Neural progenitor cell (in vitro differentiated cells): ENCODE measurements at regions not wholly inside any gene's neighbourhood (a gene's known extent, or its start where the extent isn't known, plus 50 kb on each side); places are given as distances from the start of the nearest gene placed in this dataset.

Source experiments
- DNase-seq: peaks from one replicate; pipeline ENCODE4 v3.0.0-alpha.2; 2016; ENCODE audit warnings: low spot score
- H2AFZ ChIP-seq: fragments of 200-600 bp; sonication (generic); replicated peaks from 2 replicates; pipeline ENCODE4 v1.6.1; 2016; ENCODE audit warnings: antibody characterized with exemption
- H3F3A ChIP-seq: fragments of 200-600 bp; sonication (generic); 2 replicates; pipeline ENCODE4 v1.6.1; 2016; ENCODE audit warnings: antibody characterized with exemption, low read depth
- H3K27ac ChIP-seq: fragments of 200-600 bp; sonication (generic); 2 replicates; pipeline ENCODE4 v1.5.1; 2016; ENCODE audit warnings: mild to moderate bottlenecking
- H3K27me3 ChIP-seq: fragments of 200-600 bp; sonication (generic); 2 replicates; pipeline ENCODE4 v1.6.1; 2016; ENCODE audit warnings: mild to moderate bottlenecking, moderate library complexity
- H3K36me3 ChIP-seq: fragments of 200-600 bp; sonication (generic); 2 replicates; pipeline ENCODE4 v1.5.1; 2016
- H3K4me1 ChIP-seq: fragments of 200-600 bp; sonication (generic); 2 replicates; pipeline ENCODE4 v1.6.1; 2016; ENCODE audit warnings: mixed run types
- H3K4me2 ChIP-seq: fragments of 200-600 bp; sonication (generic); 2 replicates; pipeline ENCODE4 v1.6.1; 2016
- H3K4me3 ChIP-seq: fragments of 200-600 bp; sonication (generic); 2 replicates; pipeline ENCODE4 v1.5.1; 2016
- H3K79me2 ChIP-seq: fragments of 200-600 bp; sonication (generic); 2 replicates; pipeline ENCODE4 v1.6.1; 2016; ENCODE audit warnings: low read depth
- H3K9ac ChIP-seq: fragments of 200-600 bp; sonication (generic); 2 replicates; pipeline ENCODE4 v1.6.1; 2016
- H3K9me3 ChIP-seq: fragments of 200-600 bp; sonication (generic); 2 replicates; pipeline ENCODE4 v1.5.1; 2016; ENCODE audit warnings: low read depth
- H4K20me1 ChIP-seq: fragments of 200-600 bp; sonication (generic); 2 replicates; pipeline ENCODE4 v1.6.1; 2016; ENCODE audit warnings: low read depth
- H3K27ac Mint-ChIP-seq: 3 replicates; pipeline ENCODE4 v1.8.0; 2021; ENCODE audit warnings: mixed read lengths
- H3K27me3 Mint-ChIP-seq: 2 replicates; pipeline ENCODE4 v1.8.0; 2022; ENCODE audit warnings: low read depth, mild to moderate bottlenecking, inconsistent platforms, moderate library complexity, mixed read lengths; ENCODE audit not compliant: insufficient read depth
- H3K36me3 Mint-ChIP-seq: 3 replicates; pipeline ENCODE4 v1.8.0; 2021; ENCODE audit warnings: mixed read lengths
- H3K4me1 Mint-ChIP-seq: 3 replicates; pipeline ENCODE4 v1.8.0; 2021; ENCODE audit warnings: mixed read lengths
- H3K4me3 Mint-ChIP-seq: 3 replicates; pipeline ENCODE4 v1.8.0; 2021; ENCODE audit warnings: mild to moderate bottlenecking, moderate library complexity, mixed read lengths
- H3K9me3 Mint-ChIP-seq: 3 replicates; pipeline ENCODE4 v1.8.0; 2020; ENCODE audit warnings: mixed read lengths
- CTCF ChIP-seq: fragments of 200-600 bp; sonication (generic); IDR thresholded peaks from 2 replicates; pipeline ENCODE4 v1.5.1; 2017; ENCODE audit warnings: antibody characterized with exemption, mild to moderate bottlenecking
- EZH2 ChIP-seq: fragments of 200-600 bp; sonication (generic); IDR thresholded peaks from 2 replicates; pipeline ENCODE4 v1.6.1; 2017; ENCODE audit warnings: antibody characterized with exemption, mild to moderate bottlenecking, moderate library complexity
- EZH2phosphoT487 ChIP-seq: fragments of 200-600 bp; sonication (generic); IDR thresholded peaks from 2 replicates; pipeline ENCODE4 v1.6.1; 2017; ENCODE audit warnings: antibody characterized with exemption

DNA sequence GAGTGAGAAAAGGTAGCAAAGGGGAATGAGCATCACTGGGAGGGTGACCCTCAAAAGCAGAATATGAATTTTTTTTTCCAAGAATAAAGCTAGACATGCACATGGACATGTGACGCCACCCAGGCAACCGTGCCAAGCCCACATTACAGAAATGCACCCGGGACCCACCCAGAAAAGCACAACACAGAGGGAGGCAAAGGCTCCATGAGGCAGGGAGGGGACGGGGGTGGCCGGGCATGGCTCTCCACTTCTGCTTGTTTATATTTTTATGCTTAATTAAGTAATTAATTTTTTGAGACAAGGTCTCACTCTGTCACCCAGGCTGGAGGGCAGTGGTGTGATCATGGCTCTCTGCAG is 1524.3 kb downstream of the BRD1 start:
- Histone ChIP-seq H3K79me2 (no peaks in the 10 kb centered on the region), H3K4me2 (no peak overlapping the region), H3K9ac (no peak overlapping the region), H3K9me3 (no peaks in the 10 kb centered on the region), H3K27ac (no peak overlapping the region), H3K4me3 (no peak overlapping the region), H4K20me1 (no peaks in the 10 kb centered on the region), H3K36me3 (no peaks in the 10 kb centered on the region), H3K4me1 (no peaks in the 10 kb centered on the region), H3K27me3 (no peaks in the 10 kb centered on the region), H2AFZ (no peak overlapping the region), H3F3A (no peaks in the 10 kb centered on the region)
- no peak for DNase-seq
- TF ChIP-seq EZH2 (no peak), CTCF (no peak), EZH2phosphoT487 (no peak)
- Mint-ChIP-seq H3K36me3 (no peaks in the 10 kb centered on the region), H3K4me1 (peaks cover 26% of the 10 kb centered on the region), H3K27me3 (peaks cover 7% of the 10 kb centered on the region), H3K4me3 (no peak overlapping the region), H3K9me3 (no peaks in the 10 kb centered on the region), H3K27ac (no peak overlapping the region)

DNA sequence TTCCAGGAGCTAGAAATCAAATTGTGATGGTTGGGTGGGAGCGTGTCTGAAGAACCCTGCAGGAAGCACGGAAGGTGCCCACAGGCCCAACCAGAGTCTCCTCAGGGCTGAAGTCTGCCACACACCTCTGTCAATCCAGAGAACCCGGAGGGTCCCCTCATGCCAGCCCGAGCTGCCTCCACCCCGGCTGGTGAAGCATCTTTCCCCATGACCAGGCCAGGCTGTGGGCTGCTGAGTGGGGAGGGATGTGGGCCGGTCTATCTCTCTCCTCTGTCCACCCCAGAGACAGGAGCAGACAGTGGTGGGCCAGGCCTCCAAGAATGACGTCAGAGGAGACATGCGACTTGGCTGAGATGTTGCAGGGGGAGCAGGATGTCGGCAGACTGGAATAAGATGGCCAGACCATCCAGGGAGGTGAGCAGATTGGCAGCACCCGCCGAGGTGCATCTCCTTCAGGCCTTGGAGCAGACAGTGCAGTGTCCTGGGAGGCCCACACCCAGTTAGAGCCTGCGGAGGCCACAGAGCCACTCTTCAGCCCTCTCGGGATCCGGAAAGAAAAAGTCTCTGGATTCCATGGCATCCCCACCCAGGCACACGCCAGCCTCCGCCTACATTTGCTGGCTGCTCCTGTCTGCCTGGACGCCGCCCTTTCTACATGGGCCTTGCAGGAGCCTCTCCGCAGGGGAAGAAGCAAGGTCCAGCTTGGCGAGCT is 1524.9 kb downstream of the BRD1 start:
- Mint-ChIP-seq H3K9me3 (no peaks in the 10 kb centered on the region), H3K4me1 (peaks cover 24% of the 10 kb centered on the region), H3K27me3 (peaks cover 9% of the 10 kb centered on the region), H3K36me3 (no peaks in the 10 kb centered on the region), H3K27ac (no peak overlapping the region), H3K4me3 (no peak overlapping the region)
- Histone ChIP-seq H3K27ac (no peak overlapping the region), H3K27me3 (no peaks in the 10 kb centered on the region), H2AFZ (no peak overlapping the region), H3K4me3 (no peak overlapping the region), H3K4me1 (no peaks in the 10 kb centered on the region), H3K9ac (no peak overlapping the region), H3K4me2 (no peak overlapping the region), H3K79me2 (no peaks in the 10 kb centered on the region), H3K9me3 (no peaks in the 10 kb centered on the region), H3F3A (peaks cover 1% of the 10 kb centered on the region), H4K20me1 (no peaks in the 10 kb centered on the region), H3K36me3 (no peaks in the 10 kb centered on the region)
- no peak for DNase-seq
- no peak for TF ChIP-seq CTCF
- no peak for TF ChIP-seq EZH2phosphoT487
- TF ChIP-seq EZH2, result no peak

DNA sequence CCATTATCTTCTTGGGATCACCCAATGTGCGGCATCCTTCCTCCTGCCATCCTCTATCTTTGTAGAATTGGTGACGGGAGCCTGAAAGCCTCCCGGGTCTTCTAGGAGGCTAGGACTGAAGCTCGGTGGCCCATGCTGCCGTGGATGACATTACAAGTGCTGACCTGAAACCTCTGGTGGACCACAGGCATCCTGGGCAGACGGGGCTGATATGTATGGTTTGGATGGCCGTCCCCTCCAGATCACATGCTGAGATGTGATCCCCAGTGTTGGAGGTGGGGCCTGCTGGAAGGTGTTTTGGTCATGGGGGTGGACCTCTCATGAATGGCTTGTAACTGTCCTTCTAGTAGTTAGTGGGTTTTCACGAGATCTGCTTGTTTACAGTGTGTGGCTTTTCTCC is 1525.8 kb downstream of the BRD1 start:
- peaks cover 22% of the 10 kb centered on the region for H3K4me1 Mint-ChIP-seq
- Histone ChIP-seq H4K20me1 (no peaks in the 10 kb centered on the region), H3K79me2 (no peaks in the 10 kb centered on the region), H3K4me2 (no peak overlapping the region), H3K27me3 (no peaks in the 10 kb centered on the region), H3K9me3 (no peaks in the 10 kb centered on the region), H2AFZ (no peak overlapping the region), H3K4me1 (no peaks in the 10 kb centered on the region), H3K4me3 (no peak overlapping the region), H3K9ac (no peak overlapping the region), H3F3A (peaks cover 4% of the 10 kb centered on the region), H3K36me3 (no peaks in the 10 kb centered on the region), H3K27ac (no peak overlapping the region)
- peaks cover 10% of the 10 kb centered on the region for H3K27me3 Mint-ChIP-seq
- H3K27ac Mint-ChIP-seq, result no peak overlapping the region
- H3K9me3 Mint-ChIP-seq, result no peaks in the 10 kb centered on the region
- H3K4me3 Mint-ChIP-seq, result no peak overlapping the region
- no peak for DNase-seq
- TF ChIP-seq EZH2, result no peak
- H3K36me3 Mint-ChIP-seq, result no peaks in the 10 kb centered on the region

DNA sequence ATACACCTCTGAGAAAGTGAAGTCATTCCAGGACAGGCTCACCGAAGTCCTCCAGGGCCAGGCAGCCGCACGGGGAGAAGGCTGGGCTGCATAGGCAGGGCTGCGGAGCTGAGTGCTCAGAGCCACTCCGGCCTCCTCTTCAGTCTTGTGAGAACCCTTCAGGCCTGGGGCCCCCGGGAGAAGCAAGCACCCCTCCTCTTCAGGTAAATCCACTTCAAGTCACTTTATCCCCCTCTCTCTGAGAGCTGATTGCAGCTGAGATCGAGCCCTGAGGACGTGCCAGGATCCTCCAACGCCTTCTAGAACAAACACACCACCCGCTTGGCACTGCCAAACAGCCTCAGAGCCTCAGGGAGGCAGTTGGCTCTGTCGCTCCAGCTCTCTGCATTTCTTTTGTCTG is 1526.3 kb downstream of the BRD1 start:
- H3K4me1 Mint-ChIP-seq, result peaks cover 22% of the 10 kb centered on the region
- Histone ChIP-seq H3K36me3 (no peaks in the 10 kb centered on the region), H3F3A (peaks cover 4% of the 10 kb centered on the region), H4K20me1 (no peaks in the 10 kb centered on the region), H3K9ac (no peak overlapping the region), H3K4me1 (no peaks in the 10 kb centered on the region), H3K4me3 (no peak overlapping the region), H2AFZ (no peak overlapping the region), H3K79me2 (no peaks in the 10 kb centered on the region), H3K4me2 (no peak overlapping the region), H3K9me3 (no peaks in the 10 kb centered on the region), H3K27me3 (no peaks in the 10 kb centered on the region), H3K27ac (no peak overlapping the region)
- H3K27ac Mint-ChIP-seq, result no peak overlapping the region
- peaks cover 10% of the 10 kb centered on the region for H3K27me3 Mint-ChIP-seq
- H3K4me3 Mint-ChIP-seq, result no peak overlapping the region
- H3K9me3 Mint-ChIP-seq, result no peaks in the 10 kb centered on the region
- no peaks in the 10 kb centered on the region for H3K36me3 Mint-ChIP-seq
- TF ChIP-seq EZH2phosphoT487 (no peak), EZH2 (no peak), CTCF (no peak)
- no peak for DNase-seq
